K562 (cell line): ENCODE measurements at regions not wholly inside any gene's neighbourhood (a gene's known extent, or its start where the extent isn't known, plus 50 kb on each side); places are given as distances from the start of the nearest gene placed in this dataset.

Experiments
- ATAC-seq: fragments of 200-7000 bp; cut with Tn5 transposase; 3 replicates; pipeline ENCODE4 v1.9.1; 2020; ENCODE audit warnings: moderate library complexity
- BruUV-seq: library from RNA; stranded (reverse); fragments of 400-500 nt; replicated peaks from 2 replicates; lab custom pipeline; 2021; lab: Mats Ljungman, UMichigan
- CTCF ChIA-PET: fragments of 300-600 bp; formaldehyde crosslinking; extraction: SDS; loops from one replicate; lab custom pipeline; 2021; ENCODE audit warnings: low intra/inter-chr PET ratio; lab: Yijun Ruan, JAX
- POLR2A ChIA-PET: fragments of 300-600, 350-650 bp; sonication (Branson Sonifier 250); formaldehyde crosslinking; extraction: SDS; loops from one replicate; lab custom pipeline; 2021; ENCODE audit warnings: antibody characterized with exemption, inconsistent platforms; lab: Yijun Ruan, JAX
- DNase-seq, 4 experiments: peaks; one replicate each; pipeline versions ENCODE4 v3.0.0 to v3.0.0-alpha.2; 2011 to 2018; ENCODE audit warnings: low spot score in 3 of 4, mixed read lengths in 3 of 4; ENCODE audit errors: extremely low read depth in 1 of 4
- FAIRE-seq: peaks from 2 replicates; lab custom pipeline; 2011; peaks lifted over from hg19 to GRCh38; lab: Jason Lieb, UNC
- H2AFZ ChIP-seq: 2 replicates; pipeline ENCODE4 v1.6.0; 2011; ENCODE audit warnings: low read depth, low read length, control low read depth, inconsistent platforms
- H3K27ac ChIP-seq: fragments of 200-600 bp; 3 replicates; pipeline ENCODE4 v1.8.0; 2011; ENCODE audit warnings: low read depth, mild to moderate bottlenecking, control low read depth, inconsistent platforms, low read length, moderate library complexity, mixed read lengths; ENCODE audit errors: extremely low read depth
- H3K27me3 ChIP-seq, 2 experiments: fragments of 300-600 bp in 1 of 2; 2 replicates in 1 of 2; 3 replicates in 1 of 2; pipeline versions ENCODE4 v1.6.0 to v1.8.0; 2011; ENCODE audit warnings: inconsistent platforms in 2 of 2, low read length in 2 of 2, mild to moderate bottlenecking in 1 of 2, mixed read lengths in 1 of 2, moderate library complexity in 1 of 2; ENCODE audit not compliant: control insufficient read depth in 2 of 2, insufficient read depth in 2 of 2
- H3K36me3 ChIP-seq: fragments of 300-600 bp; 3 replicates; pipeline ENCODE4 v1.8.0; 2011; ENCODE audit warnings: mild to moderate bottlenecking, low read length, inconsistent platforms; ENCODE audit not compliant: control insufficient read depth, insufficient read depth
- H3K4me1 ChIP-seq, 2 experiments: fragments of 200-600 bp in 1 of 2; replicated peaks in 1 of 2; 2 replicates in 1 of 2; 3 replicates in 1 of 2; pipeline versions ENCODE4 v1.5.1 to v1.8.0; 2011; ENCODE audit warnings: inconsistent platforms in 2 of 2, low read length in 2 of 2, mild to moderate bottlenecking in 1 of 2, mixed read lengths in 1 of 2, moderate library complexity in 1 of 2; ENCODE audit not compliant: control insufficient read depth in 2 of 2, insufficient read depth in 2 of 2
- H3K4me2 ChIP-seq: 2 replicates; pipeline ENCODE4 v1.6.1; 2011; ENCODE audit warnings: low read length, control low read depth, inconsistent platforms, mixed read lengths; ENCODE audit not compliant: insufficient read depth
- H3K4me3 ChIP-seq: fragments of 200-600 bp; sonication (generic), shearing (Covaris generic); 2 replicates; pipeline ENCODE4 v1.5.1; 2016; ENCODE audit warnings: control low read depth, inconsistent platforms
- H3K79me2 ChIP-seq: fragments of 200-600 bp; 3 replicates; pipeline ENCODE4 v1.8.0; 2011; ENCODE audit warnings: low read length, inconsistent platforms; ENCODE audit not compliant: control insufficient read depth, insufficient read depth
- H3K9ac ChIP-seq, 2 experiments: 2 replicates each; pipeline versions ENCODE4 v1.6.0 to v1.6.1; 2011; ENCODE audit warnings: low read depth in 2 of 2, low read length in 2 of 2, control low read depth in 1 of 2, inconsistent platforms in 1 of 2, mild to moderate bottlenecking in 1 of 2, mixed read lengths in 1 of 2; ENCODE audit not compliant: insufficient read depth in 1 of 2
- H3K9me1 ChIP-seq: one replicate; pipeline ENCODE4 v1.6.0; 2011; ENCODE audit warnings: inconsistent platforms, mild to moderate bottlenecking, low read length, moderate library complexity; ENCODE audit not compliant: control insufficient read depth, insufficient read depth
- H3K9me3 ChIP-seq: replicated peaks from 2 replicates; pipeline ENCODE4 v1.5.1; 2011; ENCODE audit warnings: low read depth, low read length, inconsistent platforms; ENCODE audit not compliant: control insufficient read depth, insufficient read depth
- H4K20me1 ChIP-seq: replicated peaks from 2 replicates; pipeline ENCODE4 v1.6.1; 2011; ENCODE audit warnings: low read length, inconsistent platforms, mixed read lengths; ENCODE audit not compliant: control insufficient read depth, insufficient read depth
- CBFB ChIP-seq: sonication (generic); formaldehyde crosslinking; IDR thresholded peaks from 2 replicates; pipeline ENCODE4 v1.4.0; 2020; ENCODE audit warnings: mild to moderate bottlenecking, missing genetic modification reagents
- ETS2 ChIP-seq: IDR thresholded peaks from 2 replicates; pipeline ENCODE4 v1.6.1; 2016; ENCODE audit warnings: borderline replicate concordance, missing genetic modification characterization, mild to moderate bottlenecking, moderate library complexity, missing compliant biosample characterization; ENCODE audit not compliant: poor library complexity, severe bottlenecking
- MAZ ChIP-seq, 2 experiments: fragments of 450-650 bp in 1 of 2; sonication (generic) in 1 of 2; formaldehyde crosslinking; IDR thresholded peaks in 1 of 2; conservative IDR thresholded peaks in 1 of 2; 2 replicates each; pipeline versions ENCODE4 v1.4.0 to v1.5.0; 2020; ENCODE audit warnings: mild to moderate bottlenecking in 1 of 2, missing genetic modification reagents in 1 of 2
- MIER1 ChIP-seq: fragments of 450-650 bp; IDR thresholded peaks from 2 replicates; pipeline ENCODE4 v1.6.1; 2016; ENCODE audit warnings: antibody characterized with exemption, mild to moderate bottlenecking, low read depth
- RBM39 ChIP-seq: fragments of 200-400 bp; formaldehyde crosslinking; optimal IDR thresholded peaks from 2 replicates; pipeline ENCODE3; 2018; ENCODE audit warnings: low read depth, low read length
- SRSF7 ChIP-seq: fragments of 200-400 bp; formaldehyde crosslinking; optimal IDR thresholded peaks from 2 replicates; pipeline ENCODE3; 2017; ENCODE audit warnings: mild to moderate bottlenecking, low read depth, low read length
- TRIM28 ChIP-seq: fragments of 450-650 bp; IDR thresholded peaks from 2 replicates; pipeline ENCODE4 v1.6.1; 2017
- ZNF318 ChIP-seq, 2 experiments: fragments of 450-650 bp; IDR thresholded peaks; 2 replicates each; pipeline ENCODE4 v1.6.1; 2016; ENCODE audit warnings: mild to moderate bottlenecking in 2 of 2, borderline replicate concordance in 1 of 2, low read depth in 1 of 2, moderate library complexity in 1 of 2
- ZNF445 ChIP-seq: fragments of 250-450 bp; sonication (Bioruptor Pico); IDR thresholded peaks from 2 replicates; pipeline ENCODE4 v1.4.0; 2020; ENCODE audit warnings: low read depth, mild to moderate bottlenecking, moderate library complexity
- WGBS: fragments of 100-300 bp; shearing (Covaris generic); methylation state at CpG from one replicate; pipeline ENCODE4 v1.1.6; 2016; ENCODE audit warnings: low coverage, mixed read lengths; ENCODE audit not compliant: insufficient coverage; ENCODE audit errors: missing lambda C conversion rate; 5-methylcytosine and 5-hydroxymethylcytosine counted together
- in situ Hi-C: fragments of 300-500 bp; cut with MboI; formaldehyde crosslinking; loops from 4 replicates; pipeline ENCODE4 v1.15.0; 2018; ENCODE audit warnings: inconsistent platforms, mixed read lengths
- intact Hi-C: fragments of 100-400 bp; cut with micrococcal nuclease; formaldehyde crosslinking; loops from 2 replicates; pipeline ENCODE4 v1.14.2; 2022

GRCh38 chr20:60117065-60117464, 158.8 kb downstream of the CDH26 start:
- H3K9me3 ChIP-seq = no peaks in the 10 kb centered on the region
- peaks cover 0 to 4% of the 10 kb centered on the region in 2 experiments; a peak in 1 of 5 replicates for H3K4me1 ChIP-seq
- BruUV-seq = no TSS peak
- peaks cover 3 to 9% of the 10 kb centered on the region in 2 experiments; a peak in 3 of 5 replicates for H3K27me3 ChIP-seq
- no peak for FAIRE-seq
- H3K79me2 ChIP-seq = no peaks in the 10 kb centered on the region
- H3K9me1 ChIP-seq = no peaks in the 10 kb centered on the region
- ChIA-PET POLR2A (interaction anchor here (0.6 to 1.2 kb wide), 3 partner anchors 12 to 1787 kb away, joined by 3 read pairs; no protein-coding TSS in a partner anchor), CTCF (no interaction called here)
- H3K4me3 ChIP-seq = no peak overlapping the region
- H4K20me1 ChIP-seq = no peaks in the 10 kb centered on the region; the same call in 1 of the 2 replicates
- no peak overlapping the region for H3K9ac ChIP-seq
- ATAC-seq = no peak
- DNase-seq = no peak
- H3K36me3 ChIP-seq = no peaks in the 10 kb centered on the region
- no peak overlapping the region for H2AFZ ChIP-seq
- in situ Hi-C loops = no loop called here
- 2% methylated on average over 7 of the region's 7 CpGs for WGBS
- intact Hi-C loops = no loop called here
- no peak overlapping the region for H3K4me2 ChIP-seq
- H3K27ac ChIP-seq = no peak overlapping the region
- TF ChIP-seq RBM39 = no peak
- TF ChIP-seq TRIM28 = no peak
- no peak for TF ChIP-seq ZNF445
- TF ChIP-seq CBFB (CRISPR knock-in tag) = no peak
- TF ChIP-seq MAZ (CRISPR knock-in tag; conservative IDR thresholded peaks at IDR 0.05 in 1 of 2, IDR thresholded peaks at IDR 0.05 in 1 of 2) = no peak
- no peak for TF ChIP-seq MIER1
- no peak for TF ChIP-seq ZNF318 (IDR thresholded peaks at IDR 0.05; ENCODE audit: borderline replicate concordance in 1 of 2, low read depth in 1 of 2)
- TF ChIP-seq ETS2 (tag) = no peak
- TF ChIP-seq SRSF7 = no peak
